GM12865 (cell line): ENCODE measurements at regions not wholly inside any gene's neighbourhood (a gene's known extent, or its start where the extent isn't known, plus 50 kb on each side); places are given as distances from the start of the nearest gene placed in this dataset.

Source experiments
- DNase-seq: peaks from one replicate; pipeline ENCODE4 v3.0.0; 2010; ENCODE audit warnings: low read depth
- H3K4me3 ChIP-seq: 2 replicates; pipeline ENCODE4 v1.5.1; 2011; ENCODE audit warnings: mild to moderate bottlenecking, low read depth, low read length, control low read depth
- TF ChIP-seq, protein P1 (sequence below): IDR thresholded peaks from 2 replicates; pipeline ENCODE4 v1.5.1; 2011; ENCODE audit warnings: low read length, control low read depth, low read depth, inconsistent platforms; ENCODE audit not compliant: insufficient read depth; ENCODE audit errors: missing control alignments

DNA sequence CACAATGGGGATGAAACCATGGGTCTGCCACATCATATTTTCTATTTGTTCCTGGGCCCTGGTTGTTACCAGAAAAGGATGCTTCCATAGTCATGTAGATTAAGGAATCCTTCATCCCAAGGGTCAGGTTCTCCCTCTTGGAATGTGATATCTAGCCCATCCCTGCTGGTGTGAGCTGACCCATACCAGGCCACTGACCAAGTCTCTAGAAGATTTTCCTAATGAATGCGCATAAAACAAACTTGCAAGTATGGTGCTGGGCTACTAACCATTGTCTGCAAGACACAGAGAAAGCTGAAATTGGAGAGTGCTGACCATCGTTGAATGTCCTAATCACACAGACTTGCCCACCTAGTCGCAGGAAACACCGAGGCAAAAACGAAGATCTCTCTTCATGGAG, 972.6 kb downstream of the EFNA5 start:
- no peak overlapping the region for H3K4me3 ChIP-seq
- no peak for DNase-seq
- TF ChIP-seq, protein P1, sequence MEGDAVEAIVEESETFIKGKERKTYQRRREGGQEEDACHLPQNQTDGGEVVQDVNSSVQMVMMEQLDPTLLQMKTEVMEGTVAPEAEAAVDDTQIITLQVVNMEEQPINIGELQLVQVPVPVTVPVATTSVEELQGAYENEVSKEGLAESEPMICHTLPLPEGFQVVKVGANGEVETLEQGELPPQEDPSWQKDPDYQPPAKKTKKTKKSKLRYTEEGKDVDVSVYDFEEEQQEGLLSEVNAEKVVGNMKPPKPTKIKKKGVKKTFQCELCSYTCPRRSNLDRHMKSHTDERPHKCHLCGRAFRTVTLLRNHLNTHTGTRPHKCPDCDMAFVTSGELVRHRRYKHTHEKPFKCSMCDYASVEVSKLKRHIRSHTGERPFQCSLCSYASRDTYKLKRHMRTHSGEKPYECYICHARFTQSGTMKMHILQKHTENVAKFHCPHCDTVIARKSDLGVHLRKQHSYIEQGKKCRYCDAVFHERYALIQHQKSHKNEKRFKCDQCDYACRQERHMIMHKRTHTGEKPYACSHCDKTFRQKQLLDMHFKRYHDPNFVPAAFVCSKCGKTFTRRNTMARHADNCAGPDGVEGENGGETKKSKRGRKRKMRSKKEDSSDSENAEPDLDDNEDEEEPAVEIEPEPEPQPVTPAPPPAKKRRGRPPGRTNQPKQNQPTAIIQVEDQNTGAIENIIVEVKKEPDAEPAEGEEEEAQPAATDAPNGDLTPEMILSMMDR: no peak

DNA sequence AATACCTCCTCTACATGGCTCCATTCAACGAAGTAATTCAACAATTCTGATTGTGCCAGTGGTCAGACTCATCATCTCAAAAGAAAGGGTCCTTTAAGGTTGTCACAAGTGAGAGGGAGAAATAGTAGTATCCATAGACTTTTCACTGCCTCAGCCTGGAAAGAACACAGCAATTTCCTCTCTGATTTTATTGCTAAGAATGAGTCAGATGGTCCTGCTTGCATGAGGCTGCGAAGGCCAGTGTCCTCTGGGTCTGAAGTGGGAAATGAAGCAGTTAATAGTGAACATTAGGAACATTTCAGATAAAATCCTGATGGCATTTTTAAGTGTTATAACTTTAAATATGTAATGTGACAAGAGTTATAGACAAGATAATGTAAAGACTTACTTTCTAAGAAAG, 979.0 kb downstream of the EFNA5 start:
- TF ChIP-seq, protein P1: no peak
- DNase-seq: no peak
- H3K4me3 ChIP-seq: no peak overlapping the region

DNA sequence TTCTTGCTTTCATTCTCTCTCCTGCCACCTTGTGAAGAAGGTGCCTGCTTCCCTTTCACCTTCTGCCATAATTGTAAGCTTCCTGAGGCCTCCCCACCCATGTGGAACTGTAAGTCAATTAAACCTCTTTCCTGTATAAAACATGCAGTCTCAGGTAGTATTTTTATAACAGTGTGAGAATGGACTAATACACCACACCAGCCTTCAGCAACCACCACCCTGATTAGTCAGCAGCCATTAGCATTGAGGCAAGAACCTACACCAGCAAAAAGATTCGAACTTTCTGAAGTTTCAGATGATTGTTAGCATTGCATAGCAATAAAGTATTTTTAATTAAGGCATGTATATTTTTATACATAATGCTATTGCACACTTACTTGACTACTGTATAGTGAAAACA, 980.2 kb downstream of the EFNA5 start:
- TF ChIP-seq, protein P1: no peak
- no peak for DNase-seq
- H3K4me3 ChIP-seq: no peak overlapping the region

DNA sequence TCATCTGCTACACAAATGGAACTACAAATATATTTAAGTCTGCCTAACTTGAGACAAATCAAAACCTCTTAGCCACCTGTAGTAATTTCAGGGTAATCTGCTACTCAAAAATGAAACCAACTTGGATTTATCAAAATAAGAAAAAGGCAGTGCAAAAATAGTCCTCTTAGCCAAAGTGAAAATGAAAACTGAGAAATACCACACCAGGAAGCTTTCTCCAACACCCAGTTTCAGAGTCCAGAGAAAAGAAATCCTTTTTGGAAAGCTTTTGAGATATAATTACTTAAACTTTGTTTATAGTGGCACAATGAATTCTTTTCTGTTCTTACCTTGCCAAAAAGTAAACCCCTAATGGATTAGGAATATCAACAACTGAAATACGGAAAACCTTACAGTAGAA, 990.4 kb downstream of the EFNA5 start:
- H3K4me3 ChIP-seq: peak overlapping the region; percentile 38
- DNase-seq: peak; percentile 59
- TF ChIP-seq, protein P1: no peak

DNA sequence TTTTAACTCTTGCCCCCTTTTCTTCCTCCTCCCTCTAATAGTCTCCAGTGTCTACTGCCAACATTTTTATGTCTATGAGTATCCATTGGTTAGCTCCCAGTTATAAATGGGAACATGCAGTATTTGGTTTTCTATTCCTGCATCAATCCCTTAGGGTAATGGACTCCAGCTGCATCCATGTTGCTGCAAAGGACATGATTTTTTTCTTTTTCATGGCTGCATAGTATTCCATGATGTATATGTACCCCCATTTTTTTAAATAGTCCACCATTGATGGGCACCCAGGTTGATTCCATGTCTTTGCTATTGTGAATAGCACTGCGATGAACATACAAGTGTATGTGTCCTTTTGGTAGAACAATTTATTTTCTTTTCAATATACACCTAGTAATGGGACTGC, 993.7 kb downstream of the EFNA5 start:
- TF ChIP-seq, protein P1: no peak
- no peak for DNase-seq
- H3K4me3 ChIP-seq: no peak overlapping the region

DNA sequence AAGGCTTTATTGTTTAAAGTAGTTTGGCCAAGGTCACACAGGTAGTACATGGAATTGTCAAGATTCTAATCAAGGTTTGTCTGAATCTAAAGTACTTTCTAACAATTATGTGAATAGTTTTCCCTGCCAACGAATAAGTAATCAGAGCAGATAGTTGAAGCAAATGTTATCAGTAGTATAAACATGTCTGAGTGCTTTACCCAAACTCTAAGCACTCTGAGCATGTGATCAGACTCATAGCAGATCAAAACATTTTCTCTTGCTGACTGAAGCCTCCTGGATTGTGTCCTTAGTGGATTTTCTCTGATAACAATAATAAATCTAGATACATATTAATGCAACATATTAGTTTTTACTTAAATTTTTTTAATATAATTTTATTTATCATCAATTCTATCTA, 995.0 kb downstream of the EFNA5 start:
- no peak overlapping the region for H3K4me3 ChIP-seq
- no peak for DNase-seq

DNA sequence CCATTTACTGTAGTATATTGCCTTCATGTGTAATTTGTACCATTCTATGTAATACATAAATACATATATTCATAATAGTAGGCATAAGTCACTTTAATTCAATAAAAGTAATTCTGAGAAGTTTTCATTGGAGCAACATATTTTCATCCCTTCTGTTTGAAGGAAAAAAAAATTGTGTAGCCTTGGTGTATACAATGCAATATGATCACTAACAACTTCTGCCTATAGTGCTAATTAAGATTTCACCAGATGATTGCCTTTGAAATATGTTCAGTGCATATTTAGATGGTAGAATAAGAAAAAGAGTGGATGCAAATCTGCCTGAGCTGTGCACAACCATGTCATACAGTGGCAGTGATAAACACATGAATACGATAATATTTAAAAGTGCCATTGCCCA, 996.8 kb downstream of the EFNA5 start:
- no peak overlapping the region for H3K4me3 ChIP-seq
- TF ChIP-seq, protein P1: no peak
- DNase-seq: no peak

More for the DNA sequence above, 995.0 kb downstream of the EFNA5 start:
- TF ChIP-seq, protein P1: no peak
